GM12874 (cell line): ENCODE measurements at regions not wholly inside any gene's neighbourhood (a gene's known extent, or its start where the extent isn't known, plus 50 kb on each side); places are given as distances from the start of the nearest gene placed in this dataset.

ENCODE experiments used
- CTCF ChIP-seq: IDR thresholded peaks from 2 replicates; pipeline ENCODE4 v1.5.1; 2011; ENCODE audit warnings: low read depth, mild to moderate bottlenecking, control low read depth, low read length, moderate library complexity; ENCODE audit not compliant: insufficient read depth

- TF ChIP-seq CTCF: no peak
These were observed 75.1 kb upstream of the PGRMC2 start for GRCh38 chr4:128362760-128363159.

- no peak for TF ChIP-seq CTCF
These were observed 71.8 kb upstream of the PGRMC2 start for GRCh38 chr4:128359422-128359821.

GRCh38 chr4:128358913-128359279 is 71.3 kb upstream of the PGRMC2 start:
- no peak for TF ChIP-seq CTCF

- TF ChIP-seq CTCF: no peak
These were observed 70.8 kb upstream of the PGRMC2 start for GRCh38 chr4:128358231-128358912.

- TF ChIP-seq CTCF: no peak
These were observed 69.7 kb upstream of the PGRMC2 start for GRCh38 chr4:128357286-128357685.

- TF ChIP-seq CTCF: no peak
These were observed 67.7 kb upstream of the PGRMC2 start for GRCh38 chr4:128355305-128355704.

GRCh38 chr4:128354205-128354821 is 66.7 kb upstream of the PGRMC2 start:
- TF ChIP-seq CTCF: no peak
